Subcutaneous abdominal adipose tissue (tissue), 5 donors: ENCODE measurements at regions not wholly inside any gene's neighbourhood (a gene's known extent, or its start where the extent isn't known, plus 50 kb on each side); places are given as distances from the start of the nearest gene placed in this dataset.
A peak's percentile ranks its signal among the peaks of the same experiment; 100 is the strongest.

ENCODE experiments used
- H3K27ac ChIP-seq: one replicate; pipeline ENCODE4 v1.7.0; 2013; ENCODE audit warnings: low read depth, mild to moderate bottlenecking, inconsistent platforms, low read length, moderate library complexity
- H3K27me3 ChIP-seq, 5 donors: one replicate each; pipeline ENCODE4 v1.7.0; 2013; ENCODE audit warnings: low read length in 5 of 5, inconsistent platforms in 1 of 5; ENCODE audit not compliant: control insufficient read depth in 5 of 5, insufficient read depth in 4 of 5
- H3K36me3 ChIP-seq, 5 donors: one replicate each; pipeline ENCODE4 v1.7.0; 2013; ENCODE audit warnings: low read length in 5 of 5; ENCODE audit not compliant: control insufficient read depth in 5 of 5, insufficient read depth in 5 of 5
- H3K4me1 ChIP-seq, 5 donors: one replicate each; pipeline ENCODE4 v1.7.0; 2013; ENCODE audit warnings: low read length in 5 of 5, mild to moderate bottlenecking in 3 of 5, moderate library complexity in 1 of 5; ENCODE audit not compliant: control insufficient read depth in 5 of 5, insufficient read depth in 5 of 5
- H3K4me3 ChIP-seq, 5 donors: one replicate each; pipeline ENCODE4 v1.7.0; 2013; ENCODE audit warnings: low read length in 5 of 5, low read depth in 1 of 5
- H3K9ac ChIP-seq, 5 donors: one replicate each; pipeline ENCODE4 v1.7.0; 2013; ENCODE audit warnings: low read length in 5 of 5, mild to moderate bottlenecking in 4 of 5, moderate library complexity in 3 of 5
- H3K9me3 ChIP-seq, 5 donors: one replicate each; pipeline ENCODE4 v1.7.0; 2013; ENCODE audit warnings: low read length in 5 of 5; ENCODE audit not compliant: control insufficient read depth in 5 of 5
- donor health status: healthy.
- donor health status: healthy.
- donor health status: healthy.
- donor health status: healthy.
- donor health status: healthy.

- H3K27me3 ChIP-seq, result no peaks in the 10 kb centered on the region
- H3K36me3 ChIP-seq, result no peaks in the 10 kb centered on the region
- H3K9ac ChIP-seq, result peak overlapping the region in 3 of 5 donors; percentile 25 to 65 (median 36)
- peak overlapping the region; percentile 76 for H3K27ac ChIP-seq
- no peak overlapping the region for H3K4me3 ChIP-seq
- H3K9me3 ChIP-seq, result peaks cover 0 to 3% (median 2%) of the 10 kb centered on the region in 5 donors
- H3K4me1 ChIP-seq, result peaks cover 15 to 39% (median 29%) of the 10 kb centered on the region in 5 donors
These were observed 133.7 kb downstream of the ADAMTS15 start for GRCh38 chr11:130582176-130582575.

- H3K9ac ChIP-seq, result no peak overlapping the region
- H3K27ac ChIP-seq, result peak overlapping the region; percentile 79
- no peaks in the 10 kb centered on the region for H3K27me3 ChIP-seq
- H3K4me3 ChIP-seq, result no peak overlapping the region
- H3K9me3 ChIP-seq, result peaks cover 0 to 6% (median 4%) of the 10 kb centered on the region in 5 donors
- peaks cover 15 to 39% (median 29%) of the 10 kb centered on the region in 5 donors for H3K4me1 ChIP-seq
- H3K36me3 ChIP-seq, result no peaks in the 10 kb centered on the region
These were observed 134.5 kb downstream of the ADAMTS15 start for GRCh38 chr11:130582981-130583380.

GRCh38 chr11:130583801-130584211, 135.4 kb downstream of the ADAMTS15 start:
- H3K27me3 ChIP-seq, result no peaks in the 10 kb centered on the region
- H3K9me3 ChIP-seq, result peaks cover 0 to 6% (median 4%) of the 10 kb centered on the region in 5 donors
- peak overlapping the region; percentile 79 for H3K27ac ChIP-seq
- peak overlapping the region in 1 of 5 donors; percentile 21 for H3K9ac ChIP-seq
- H3K4me3 ChIP-seq, result no peak overlapping the region
- no peaks in the 10 kb centered on the region for H3K36me3 ChIP-seq
- peaks cover 15 to 39% (median 29%) of the 10 kb centered on the region in 5 donors for H3K4me1 ChIP-seq

- Histone ChIP-seq H3K4me3 (no peak overlapping the region), H3K27ac (peak overlapping the region; percentile 79), H3K9me3 (peaks cover 0 to 6% (median 4%) of the 10 kb centered on the region in 5 donors), H3K9ac (peak overlapping the region in 1 of 5 donors; percentile 69), H3K4me1 (peaks cover 11 to 36% (median 29%) of the 10 kb centered on the region in 5 donors), H3K27me3 (no peaks in the 10 kb centered on the region), H3K36me3 (no peaks in the 10 kb centered on the region)
These were observed 137.1 kb downstream of the ADAMTS15 start for GRCh38 chr11:130585545-130585944.

- Histone ChIP-seq H3K4me1 (peaks cover 4 to 15% (median 13%) of the 10 kb centered on the region in 5 donors), H3K36me3 (no peaks in the 10 kb centered on the region), H3K9ac (no peak overlapping the region), H3K27me3 (no peaks in the 10 kb centered on the region), H3K27ac (no peak overlapping the region), H3K9me3 (peaks cover 0 to 6% (median 4%) of the 10 kb centered on the region in 5 donors), H3K4me3 (no peak overlapping the region)
These were observed 139.2 kb downstream of the ADAMTS15 start for GRCh38 chr11:130587658-130588057.

- Histone ChIP-seq H3K36me3 (no peaks in the 10 kb centered on the region), H3K4me1 (peaks cover 3 to 15% (median 13%) of the 10 kb centered on the region in 5 donors), H3K9ac (no peak overlapping the region), H3K27me3 (no peaks in the 10 kb centered on the region), H3K27ac (no peak overlapping the region), H3K4me3 (no peak overlapping the region), H3K9me3 (peaks cover 0 to 6% (median 4%) of the 10 kb centered on the region in 5 donors)
These were observed 140.0 kb downstream of the ADAMTS15 start for GRCh38 chr11:130588471-130588870.

GRCh38 chr11:130592056-130592455, 143.6 kb downstream of the ADAMTS15 start:
- H3K9ac ChIP-seq, result no peak overlapping the region
- H3K36me3 ChIP-seq, result no peaks in the 10 kb centered on the region
- H3K9me3 ChIP-seq, result peaks cover 0 to 5% (median 4%) of the 10 kb centered on the region in 5 donors
- H3K4me3 ChIP-seq, result no peak overlapping the region
- no peaks in the 10 kb centered on the region for H3K4me1 ChIP-seq
- H3K27ac ChIP-seq, result no peak overlapping the region
- no peaks in the 10 kb centered on the region for H3K27me3 ChIP-seq

GRCh38 chr11:130593064-130593463, 144.6 kb downstream of the ADAMTS15 start:
- Histone ChIP-seq H3K9me3 (no peaks in the 10 kb centered on the region), H3K9ac (no peak overlapping the region), H3K36me3 (no peaks in the 10 kb centered on the region), H3K27me3 (no peaks in the 10 kb centered on the region), H3K27ac (no peak overlapping the region), H3K4me1 (no peaks in the 10 kb centered on the region), H3K4me3 (no peak overlapping the region)

- Histone ChIP-seq H3K27me3 (no peaks in the 10 kb centered on the region), H3K9me3 (no peaks in the 10 kb centered on the region), H3K4me1 (peaks cover 8 to 28% (median 18%) of the 10 kb centered on the region in 5 donors), H3K27ac (no peak overlapping the region), H3K4me3 (no peak overlapping the region), H3K9ac (no peak overlapping the region), H3K36me3 (no peaks in the 10 kb centered on the region)
These were observed 150.0 kb downstream of the ADAMTS15 start for GRCh38 chr11:130598433-130598832.

GRCh38 chr11:130599073-130599654, 150.7 kb downstream of the ADAMTS15 start:
- H3K9ac ChIP-seq, result no peak overlapping the region
- no peaks in the 10 kb centered on the region for H3K36me3 ChIP-seq

More at GRCh38 chr11:130599073-130599654, 150.7 kb downstream of the ADAMTS15 start:
- Histone ChIP-seq H3K27ac (no peak overlapping the region), H3K9me3 (no peaks in the 10 kb centered on the region), H3K4me3 (no peak overlapping the region), H3K27me3 (no peaks in the 10 kb centered on the region), H3K4me1 (peaks cover 8 to 28% (median 18%) of the 10 kb centered on the region in 5 donors)
